HG03469 (cell line): ENCODE measurements at regions not wholly inside any gene's neighbourhood (a gene's known extent, or its start where the extent isn't known, plus 50 kb on each side); places are given as distances from the start of the nearest gene placed in this dataset.
"Not testable (repeated sequence)": the region's sequence is repeated elsewhere in the genome, so short reads cannot be mapped to it uniquely, and the experiment has no call there.

Experiments used
- ATAC-seq: cut with Tn5 transposase; IDR thresholded peaks from one replicate; pipeline ENCODE4 v1.9.1; 2021; ENCODE audit warnings: mild to moderate bottlenecking, moderate library complexity, moderate number of reproducible peaks; ENCODE audit not compliant: unreplicated experiment

DNA sequence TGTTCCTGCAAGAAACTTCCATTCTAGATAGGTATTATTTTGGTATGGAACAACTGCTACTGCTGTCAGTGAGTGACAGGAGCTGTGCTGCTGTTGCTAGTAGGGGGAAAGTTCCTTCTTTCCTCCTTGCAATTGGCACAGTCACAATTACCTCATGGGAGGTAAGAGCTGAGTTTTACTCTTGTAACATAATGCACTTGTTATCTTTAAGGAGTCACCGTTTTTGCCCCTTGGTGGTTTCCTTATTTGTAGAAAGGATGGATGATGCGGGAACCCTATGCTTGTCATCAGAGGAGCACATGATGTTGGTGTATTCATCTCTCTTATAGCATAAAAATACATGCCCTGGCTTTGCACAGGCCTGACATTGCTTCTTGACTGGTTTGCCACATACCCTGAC, 234.7 kb upstream of the NPY start:
- no peak for ATAC-seq

DNA sequence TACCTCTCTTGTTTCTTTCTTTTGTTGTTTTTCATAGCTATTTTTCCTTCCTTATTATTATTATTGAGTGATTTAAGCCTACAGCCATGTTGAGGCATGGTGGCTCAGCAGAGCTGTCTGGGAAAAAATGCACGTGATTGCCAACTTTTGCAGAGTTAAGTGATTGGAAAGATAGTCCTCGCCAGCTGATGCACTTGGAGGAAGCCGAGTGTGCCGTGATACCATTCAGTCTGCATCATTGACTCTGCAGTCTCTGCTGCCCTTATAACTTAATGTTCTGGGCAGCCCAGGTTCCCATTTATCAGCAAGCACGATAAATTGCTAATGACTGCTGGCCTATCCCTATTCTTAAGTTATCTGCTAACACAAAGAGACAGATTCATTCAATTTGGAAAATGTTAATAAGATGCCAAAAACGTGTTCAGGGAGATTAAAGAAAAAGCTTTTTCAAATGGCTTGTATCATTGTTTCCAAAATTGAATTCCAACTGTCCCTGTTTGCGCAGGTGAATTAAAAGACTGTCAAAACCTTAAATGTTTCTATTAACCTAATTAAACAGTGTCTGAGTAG, 232.9 kb upstream of the NPY start:
- no peak for ATAC-seq

DNA sequence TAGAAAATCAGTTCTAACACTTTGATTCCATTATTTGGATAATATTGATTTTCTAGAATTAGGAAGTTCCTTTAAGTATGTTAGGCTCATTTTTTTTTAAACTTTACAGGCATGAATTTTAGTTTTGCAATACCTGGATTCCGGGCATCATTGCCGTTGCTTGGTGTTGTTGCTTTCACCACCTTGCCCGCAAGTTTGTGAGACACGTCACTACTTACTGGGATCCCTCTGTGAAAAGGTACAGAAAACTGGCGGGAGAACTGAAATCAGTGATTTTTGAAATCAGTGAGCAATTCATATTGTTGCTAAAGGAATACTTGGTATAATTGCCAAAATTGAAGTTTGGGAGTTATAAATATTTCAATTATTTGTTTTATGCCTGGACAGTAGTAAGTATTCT, 232.3 kb upstream of the NPY start:
- ATAC-seq: no peak

DNA sequence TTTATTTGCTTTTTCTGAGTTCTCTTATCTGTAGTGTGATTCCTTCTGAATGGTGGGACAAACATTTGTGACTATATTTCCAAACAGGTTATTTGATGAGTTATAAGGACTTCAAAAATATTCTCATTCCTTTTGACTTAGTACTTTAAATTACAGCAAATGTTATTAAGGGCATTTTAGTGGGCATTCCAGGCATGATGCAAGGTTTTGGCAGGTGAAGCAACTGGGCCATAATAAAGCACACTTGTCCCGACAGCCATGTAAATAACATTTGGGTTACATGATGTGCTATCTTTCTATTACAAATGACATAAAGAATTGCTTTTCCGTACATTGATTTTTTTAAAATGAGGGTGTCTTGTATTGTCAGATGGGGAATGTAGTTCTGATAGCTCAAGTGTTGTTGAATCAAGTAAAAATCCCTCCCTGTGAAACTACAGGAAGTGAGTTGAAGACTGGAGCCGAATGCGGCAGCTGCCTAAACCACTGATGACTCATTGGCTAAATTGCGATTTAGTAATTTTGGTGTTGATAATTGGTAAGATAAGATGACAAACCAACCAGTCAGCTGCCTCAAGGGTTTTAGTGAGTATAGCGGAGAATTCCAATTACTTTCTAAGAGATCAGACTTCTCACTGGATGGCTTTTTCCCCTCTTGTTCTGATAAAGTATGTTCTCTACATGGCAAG, 231.3 kb upstream of the NPY start:
- ATAC-seq: no peak

GRCh38 chr7:24054236-24054635, 229.8 kb upstream of the NPY start:
- ATAC-seq: no peak

GRCh38 chr7:24057243-24057642, 226.7 kb upstream of the NPY start:
- no peak for ATAC-seq

- ATAC-seq: no peak
Observed at GRCh38 chr7:24058953-24059352, 225.0 kb upstream of the NPY start.

GRCh38 chr7:24059775-24060174, 224.2 kb upstream of the NPY start:
- no peak for ATAC-seq

DNA sequence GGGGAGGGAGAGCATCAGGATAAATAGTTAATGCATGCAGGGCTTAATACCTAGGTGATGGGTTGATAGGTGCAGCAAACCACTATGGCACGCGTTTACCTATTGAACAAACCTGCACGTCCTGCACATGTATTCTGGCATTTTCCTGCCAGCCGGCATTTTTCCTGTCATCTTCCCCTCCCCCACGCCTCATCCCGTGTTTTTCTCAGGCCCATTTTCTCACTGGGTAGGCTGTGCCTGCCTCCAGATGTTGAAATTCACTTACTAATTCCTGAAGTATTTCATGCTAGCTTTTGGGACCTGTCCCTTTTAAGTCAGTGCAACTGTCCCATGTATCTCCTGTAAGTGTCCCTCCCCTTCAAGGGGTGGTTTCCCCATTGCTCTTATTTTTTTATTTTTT, 220.3 kb upstream of the NPY start:
- ATAC-seq: no peak

DNA sequence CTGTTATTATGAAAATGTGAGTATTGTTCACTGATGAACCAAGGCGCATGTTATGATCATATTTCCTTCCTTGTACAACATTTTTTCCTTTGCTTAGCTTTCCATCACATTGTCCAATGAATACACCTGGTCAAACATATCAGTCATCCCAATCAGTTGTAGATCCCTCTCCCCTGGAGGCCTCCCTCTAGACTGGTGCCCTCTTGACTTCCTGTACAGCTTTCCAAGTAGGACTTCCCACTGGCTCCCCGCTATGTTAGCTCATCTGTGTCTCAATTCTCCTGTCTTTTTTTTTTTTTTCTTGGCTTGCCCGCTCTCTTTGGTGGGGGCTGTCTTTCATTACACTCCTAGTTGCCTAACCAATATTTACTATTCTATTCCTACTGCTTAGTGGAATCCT, 214.2 kb upstream of the NPY start:
- ATAC-seq: no peak

- ATAC-seq: no peak
Observed at GRCh38 chr7:24073651-24074420, 210.2 kb upstream of the NPY start.

DNA sequence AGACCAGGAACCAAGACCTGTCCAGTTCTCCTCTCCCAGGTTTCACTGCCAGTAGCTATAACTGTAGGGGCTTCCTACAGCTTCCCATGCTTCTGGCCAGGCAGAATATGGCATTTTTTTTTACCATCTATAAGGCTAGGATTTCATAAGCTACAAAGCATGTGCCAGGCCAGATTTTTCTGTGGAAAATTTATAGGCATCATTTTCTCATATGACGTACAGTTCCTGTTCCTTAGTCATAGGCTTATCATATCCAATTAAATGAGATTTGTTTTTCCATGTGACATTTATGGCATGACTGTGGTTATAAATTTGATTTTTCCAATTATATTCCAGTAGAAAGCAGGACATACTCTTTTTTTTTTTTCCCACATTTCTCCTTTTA, 208.6 kb upstream of the NPY start:
- ATAC-seq: no peak

GRCh38 chr7:24082826-24083225, 201.2 kb upstream of the NPY start:
- no peak for ATAC-seq

DNA sequence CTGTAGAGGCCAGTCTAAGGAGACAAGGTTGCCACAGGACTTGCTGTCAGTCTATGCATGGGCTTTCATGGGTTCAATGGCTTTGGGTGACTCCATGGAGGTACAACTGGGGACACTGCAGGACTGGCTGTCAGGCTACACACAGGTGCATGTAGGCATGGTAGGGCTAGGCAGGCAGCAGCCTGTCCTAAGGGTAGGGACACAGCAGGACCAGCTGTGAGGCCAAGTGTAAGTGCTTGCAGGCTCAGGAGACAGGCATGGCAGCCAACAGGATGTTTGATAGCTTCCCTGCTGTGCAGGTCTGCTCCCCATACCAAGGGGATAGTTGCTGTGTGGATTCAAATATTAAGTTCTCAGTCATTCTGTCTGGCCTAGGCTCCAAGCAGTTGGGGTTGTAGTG, 181.0 kb upstream of the NPY start:
- no peak for ATAC-seq

GRCh38 chr7:24108906-24109376, 175.0 kb upstream of the NPY start:
- ATAC-seq: no peak

DNA sequence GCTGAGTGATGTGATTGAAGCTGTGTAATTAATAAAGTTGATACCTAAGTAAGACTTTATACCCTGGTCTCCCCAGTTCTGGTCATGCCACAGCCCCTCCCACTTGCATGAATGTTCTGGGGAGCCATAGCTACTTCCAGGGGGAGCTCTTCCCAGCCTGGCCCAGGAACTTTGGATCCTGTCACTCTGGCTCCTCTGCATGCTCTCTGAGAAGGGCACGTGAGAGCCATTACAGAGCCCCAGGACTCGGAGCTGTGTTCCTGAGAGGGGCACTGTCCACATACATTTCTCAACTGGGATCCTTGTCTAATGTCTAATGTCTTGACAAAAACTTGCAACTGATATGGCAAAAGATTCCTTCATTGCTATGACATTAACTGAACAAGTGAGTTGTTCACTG, 173.9 kb upstream of the NPY start:
- no peak for ATAC-seq

GRCh38 chr7:24113506-24113905, 170.5 kb upstream of the NPY start:
- no peak for ATAC-seq

DNA sequence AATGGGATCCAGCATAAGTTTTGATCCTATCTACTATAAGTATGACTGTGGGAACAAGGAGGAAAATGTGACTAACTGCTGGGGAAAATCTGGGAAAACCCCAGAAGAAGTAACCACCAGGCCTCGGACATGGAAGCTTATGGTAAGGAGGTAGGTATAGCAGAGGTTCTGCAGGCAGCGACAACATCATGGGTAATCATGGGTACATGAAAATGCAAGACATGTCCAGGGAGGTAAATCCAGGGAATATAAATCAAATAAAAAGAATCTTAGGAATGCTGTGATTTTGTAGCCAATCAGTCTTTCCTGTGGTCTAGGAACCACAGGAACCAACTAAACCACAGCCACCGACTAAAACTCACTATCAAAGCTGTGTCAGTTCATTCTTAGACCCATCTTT, 168.3 kb upstream of the NPY start:
- ATAC-seq: no peak

DNA sequence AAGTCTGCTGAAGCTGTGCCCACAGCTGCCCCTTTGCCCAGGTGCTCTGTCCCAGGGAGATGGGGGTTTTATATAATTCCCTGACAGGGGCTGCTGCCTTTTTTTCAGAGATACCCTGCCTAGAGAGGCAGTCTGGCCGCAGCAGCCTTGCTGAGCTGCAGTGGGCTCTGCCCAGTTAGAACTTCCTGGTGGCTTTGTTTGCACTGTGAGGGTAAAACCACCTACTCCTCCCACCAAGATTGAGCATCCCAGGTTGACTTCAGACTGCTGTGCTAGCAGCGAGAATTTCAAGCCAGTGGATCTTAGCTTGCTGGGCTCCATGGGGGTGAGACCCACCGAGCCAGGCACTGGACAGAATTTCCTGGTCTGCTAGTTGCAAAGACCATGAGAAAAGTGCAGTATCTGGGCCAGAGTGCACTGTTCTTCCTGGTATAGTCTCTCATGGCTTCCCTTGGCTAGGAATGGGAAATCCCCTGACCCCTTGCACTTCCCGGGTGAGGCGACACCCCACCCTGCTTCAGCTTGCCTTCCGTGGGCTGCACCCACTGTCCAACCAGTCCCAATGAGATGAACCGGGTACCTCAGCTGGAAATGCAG, 166.0 kb upstream of the NPY start:
- ATAC-seq: not testable (repeated sequence)

GRCh38 chr7:24119852-24120251, 164.1 kb upstream of the NPY start:
- no peak for ATAC-seq

DNA sequence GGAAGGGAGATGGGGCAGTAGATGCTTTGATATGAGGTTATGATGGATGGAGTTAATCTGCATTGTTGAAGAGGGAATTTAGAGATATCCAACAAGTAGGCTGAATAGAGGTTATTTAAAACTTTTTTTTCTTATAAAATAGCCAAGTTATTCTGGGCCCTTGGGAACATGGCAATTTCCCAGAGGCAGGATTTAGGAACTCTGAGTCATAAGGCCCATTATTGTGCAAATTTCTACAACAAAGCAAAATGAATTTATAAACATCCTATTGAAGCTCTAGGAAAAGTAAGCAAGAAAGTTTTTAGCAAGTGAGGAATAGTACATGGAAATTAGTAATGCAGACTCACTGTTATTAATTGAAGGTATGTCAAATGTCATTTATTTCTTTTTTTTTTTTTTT, 160.9 kb upstream of the NPY start:
- ATAC-seq: no peak

DNA sequence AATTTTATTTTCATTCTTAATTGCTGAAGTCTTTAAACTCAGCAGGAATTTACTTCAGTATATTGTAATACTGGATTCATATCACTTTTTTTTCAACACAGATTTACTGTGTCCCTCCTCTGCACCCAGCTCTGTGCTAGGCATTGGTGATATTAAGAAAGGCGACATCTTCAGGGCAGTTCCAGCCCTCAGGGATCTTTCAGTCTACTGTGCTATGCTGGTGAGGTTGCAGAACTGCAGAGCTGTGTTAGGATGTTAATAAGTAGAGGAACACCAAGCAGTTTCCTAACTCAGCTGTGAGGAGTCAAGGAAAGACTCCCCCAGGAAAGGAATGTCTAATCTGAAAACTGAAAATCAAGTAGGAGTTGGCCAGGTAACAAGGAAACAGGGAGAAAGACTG, 158.2 kb upstream of the NPY start:
- no peak for ATAC-seq
